ENCODE measurements at regions not wholly inside any gene's neighbourhood (a gene's known extent, or its start where the extent isn't known, plus 50 kb on each side); places are given as distances from the start of the nearest gene placed in this dataset.

GRCh38 chr4:81639248-81639647, 167.5 kb upstream of the RASGEF1B start:
- no peak for FAIRE-seq
- Histone ChIP-seq H3K79me2 (ENCODE audit: control insufficient read depth, insufficient read depth, low read length) (no peaks in the 10 kb centered on the region), H3K36me3 (ENCODE audit: control insufficient read depth in 2 of 2, insufficient read depth in 2 of 2, low read length in 1 of 2) (no peaks in the 10 kb centered on the region), H3K27me3 (replicated peaks in 1 of 2; ENCODE audit: control insufficient read depth in 2 of 2, insufficient read depth in 2 of 2, low read length in 1 of 2) (no peaks in the 10 kb centered on the region), H3K4me1 (ENCODE audit: control insufficient read depth, insufficient read depth, low read length) (no peaks in the 10 kb centered on the region), H2AFZ (ENCODE audit: control insufficient read depth, low read depth, low read length) (no peak overlapping the region), H4K20me1 (ENCODE audit: control insufficient read depth, insufficient read depth) (no peaks in the 10 kb centered on the region), H3K4me2 (ENCODE audit: control insufficient read depth, insufficient read depth) (no peak overlapping the region), H3K9ac (ENCODE audit: control insufficient read depth, insufficient read depth, low read length) (no peak overlapping the region), H3K9me3 (replicated peaks; ENCODE audit: control insufficient read depth, insufficient read depth, low read length) (no peaks in the 10 kb centered on the region), H3K27ac (ENCODE audit: control insufficient read depth, insufficient read depth) (no peak overlapping the region), H3K4me3 (no peak overlapping the region)
- ChIA-PET RAD21 (ENCODE audit: unreplicated experiment) (no interaction called here), CTCF (no interaction called here), POLR2A (no interaction called here), SMC1A (ENCODE audit: uncharacterized antibody, unreplicated experiment) (interaction anchor here (1.1 kb wide), 1 partner anchor 126 kb away, joined by 3 read pairs; no protein-coding TSS in a partner anchor)
- no peak for ATAC-seq
- in situ Hi-C loops (cut with MboI) (no loop called here), intact Hi-C loops (cut with micrococcal nuclease; ENCODE audit: unreplicated experiment) (no loop called here)
- WGBS (ENCODE audit: insufficient coverage, insufficient replicate concordance, low lambda C conversion rate, missing lambda C conversion rate), result 28% methylated on average over 1 of the region's 1 CpG
- no peak for DNase-seq (ENCODE audit: low read depth, low spot score)
- TF ChIP-seq ZNF217 (IDR thresholded peaks at IDR 0.05) (no peak), CREB1 (IDR thresholded peaks at IDR 0.05; ENCODE audit: low read depth) (no peak), NFIC (IDR thresholded peaks at IDR 0.05; ENCODE audit: low read depth, low read length) (no peak), SREBF2 (IDR thresholded peaks at IDR 0.05; ENCODE audit: low read length) (no peak), SMARCA5 (IDR thresholded peaks at IDR 0.05) (no peak)
- TF ChIP-seq, protein P1, sequence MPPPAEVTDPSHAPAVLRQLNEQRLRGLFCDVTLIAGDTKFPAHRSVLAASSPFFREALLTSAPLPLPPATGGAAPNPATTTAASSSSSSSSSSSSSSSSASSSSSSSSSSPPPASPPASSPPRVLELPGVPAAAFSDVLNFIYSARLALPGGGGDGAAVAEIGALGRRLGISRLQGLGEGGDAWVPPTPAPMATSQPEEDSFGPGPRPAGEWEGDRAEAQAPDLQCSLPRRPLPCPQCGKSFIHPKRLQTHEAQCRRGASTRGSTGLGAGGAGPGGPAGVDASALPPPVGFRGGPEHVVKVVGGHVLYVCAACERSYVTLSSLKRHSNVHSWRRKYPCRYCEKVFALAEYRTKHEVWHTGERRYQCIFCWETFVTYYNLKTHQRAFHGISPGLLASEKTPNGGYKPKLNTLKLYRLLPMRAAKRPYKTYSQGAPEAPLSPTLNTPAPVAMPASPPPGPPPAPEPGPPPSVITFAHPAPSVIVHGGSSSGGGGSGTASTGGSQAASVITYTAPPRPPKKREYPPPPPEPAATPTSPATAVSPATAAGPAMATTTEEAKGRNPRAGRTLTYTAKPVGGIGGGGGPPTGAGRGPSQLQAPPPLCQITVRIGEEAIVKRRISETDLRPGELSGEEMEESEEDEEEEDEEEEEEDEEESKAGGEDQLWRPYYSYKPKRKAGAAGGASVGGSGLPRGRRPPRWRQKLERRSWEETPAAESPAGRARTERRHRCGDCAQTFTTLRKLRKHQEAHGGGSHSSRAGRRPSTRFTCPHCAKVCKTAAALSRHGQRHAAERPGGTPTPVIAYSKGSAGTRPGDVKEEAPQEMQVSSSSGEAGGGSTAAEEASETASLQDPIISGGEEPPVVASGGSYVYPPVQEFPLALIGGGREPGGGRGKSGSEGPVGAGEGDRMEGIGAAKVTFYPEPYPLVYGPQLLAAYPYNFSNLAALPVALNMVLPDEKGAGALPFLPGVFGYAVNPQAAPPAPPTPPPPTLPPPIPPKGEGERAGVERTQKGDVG (CRISPR knock-in tag; IDR thresholded peaks at IDR 0.05), result no peak
- BruUV-seq (replicated peaks), result no TSS peak

Data from GM12878 (cell line).